ENCODE measurements at regions not wholly inside any gene's neighbourhood (a gene's known extent, or its start where the extent isn't known, plus 50 kb on each side); places are given as distances from the start of the nearest gene placed in this dataset.

GRCh38 chr19:13600091-13600490 lies 93.8 kb upstream of the CACNA1A start:
- TF ChIP-seq CTCF (IDR thresholded peaks at IDR 0.05): no peak
- TF ChIP-seq POLR2A (IDR thresholded peaks at IDR 0.05): no peak

All from suprapubic skin (tissue), 3 donors.